ENCODE measurements at regions not wholly inside any gene's neighbourhood (a gene's known extent, or its start where the extent isn't known, plus 50 kb on each side); places are given as distances from the start of the nearest gene placed in this dataset.

DNA sequence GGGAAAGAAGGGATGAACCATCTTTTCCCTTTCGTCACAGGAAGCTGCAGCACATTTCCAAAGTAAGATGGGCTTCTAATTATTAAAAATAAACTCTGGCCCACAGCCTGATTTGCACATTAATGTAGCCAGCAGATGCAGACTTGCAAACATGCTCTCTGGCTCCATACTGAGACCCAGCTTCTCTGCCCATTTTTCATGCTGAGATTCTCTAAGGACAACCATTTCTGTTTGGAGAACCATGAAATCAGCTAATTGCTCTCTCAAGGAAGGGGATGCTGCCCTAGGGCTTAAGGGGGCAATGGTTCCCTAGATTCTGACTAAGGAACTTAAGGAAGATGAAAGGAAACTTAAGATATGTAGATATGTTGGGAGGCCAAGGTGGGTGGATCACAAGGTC is 63.0 kb upstream of the CES5A start:
- no peak for DNase-seq

GRCh38 chr16:55933038-55933437 is 57.9 kb upstream of the CES5A start:
- DNase-seq: no peak

DNA sequence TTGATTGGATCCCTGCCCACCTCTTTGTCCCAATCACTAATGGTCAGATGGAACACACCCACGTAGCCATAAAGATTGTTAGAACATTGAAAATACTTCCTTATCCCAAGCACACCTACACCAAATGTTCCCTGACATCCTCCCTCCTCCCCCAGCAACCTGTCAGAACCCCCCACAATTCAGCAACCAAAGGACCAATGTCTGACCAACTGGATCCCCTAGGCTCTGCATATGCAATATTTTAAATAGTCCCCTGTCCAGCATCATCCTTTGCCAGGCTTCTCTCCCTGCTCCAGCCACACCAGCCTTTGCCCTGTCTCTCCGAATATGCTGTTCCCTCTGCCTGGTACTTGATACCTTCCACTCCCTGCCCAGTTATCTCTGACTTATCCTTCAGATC is 54.9 kb upstream of the CES5A start:
- DNase-seq: no peak

GRCh38 chr16:55929181-55929580 is 54.0 kb upstream of the CES5A start:
- no peak for DNase-seq

DNA sequence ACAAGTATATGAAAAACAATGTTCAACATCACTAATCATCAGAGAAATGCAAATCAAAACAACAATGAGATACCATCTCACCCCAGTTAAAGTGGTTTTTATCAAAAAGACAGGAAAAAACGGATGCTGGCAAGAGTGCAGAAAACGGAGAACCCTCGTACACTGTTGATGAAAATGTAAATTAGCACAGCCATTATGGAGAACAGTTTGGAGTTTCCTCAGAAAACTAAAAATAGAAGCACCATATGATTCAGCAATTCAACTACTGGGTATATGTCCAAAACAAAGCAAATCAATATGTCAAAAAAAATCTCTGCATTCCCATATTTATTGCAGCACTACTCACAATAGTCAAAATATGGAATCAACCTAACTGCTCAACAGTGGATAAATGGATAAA is 50.1 kb upstream of the CES5A start:
- DNase-seq: no peak

Measured in NK-92 treated with Interleukin-12 subunit alpha and Interleukin-12 subunit beta, amount 100 ng/mL, for 24 hours (cell line).